Neural progenitor cell (in vitro differentiated cells): ENCODE measurements at regions not wholly inside any gene's neighbourhood (a gene's known extent, or its start where the extent isn't known, plus 50 kb on each side); places are given as distances from the start of the nearest gene placed in this dataset.

Experiments
- CTCF ChIP-seq: fragments of 200-600 bp; sonication (generic); IDR thresholded peaks from 2 replicates; pipeline ENCODE4 v1.5.1; 2017; ENCODE audit warnings: antibody characterized with exemption, mild to moderate bottlenecking
- EZH2 ChIP-seq: fragments of 200-600 bp; sonication (generic); IDR thresholded peaks from 2 replicates; pipeline ENCODE4 v1.6.1; 2017; ENCODE audit warnings: antibody characterized with exemption, mild to moderate bottlenecking, moderate library complexity
- EZH2phosphoT487 ChIP-seq: fragments of 200-600 bp; sonication (generic); IDR thresholded peaks from 2 replicates; pipeline ENCODE4 v1.6.1; 2017; ENCODE audit warnings: antibody characterized with exemption

GRCh38 chr5:164256351-164256750 lies 750.9 kb downstream of the MAT2B start:
- no peak for TF ChIP-seq EZH2phosphoT487
- TF ChIP-seq CTCF: no peak
- no peak for TF ChIP-seq EZH2
